GM23338 (cell line): ENCODE measurements at regions not wholly inside any gene's neighbourhood (a gene's known extent, or its start where the extent isn't known, plus 50 kb on each side); places are given as distances from the start of the nearest gene placed in this dataset.

ENCODE experiments used
- ATAC-seq: fragments of 200-7000 bp; cut with Tn5 transposase; 3 replicates; pipeline ENCODE4 v1.9.1; 2020
- DNase-seq: peaks from one replicate; pipeline ENCODE4 v3.0.0-alpha.2; 2015; ENCODE audit warnings: low spot score
- H2AFZ ChIP-seq: fragments of 200-600 bp; sonication (generic); 2 replicates; pipeline ENCODE4 v1.8.0; 2016; ENCODE audit warnings: antibody characterized with exemption, mild to moderate bottlenecking, moderate library complexity
- H3F3A ChIP-seq: fragments of 200-600 bp; sonication (generic); replicated peaks from 2 replicates; pipeline ENCODE4 v1.8.0; 2017; ENCODE audit warnings: antibody characterized with exemption, mixed run types, low read depth
- H3K27ac ChIP-seq: fragments of 200-600 bp; sonication (generic); 2 replicates; pipeline ENCODE4 v1.6.1; 2016; ENCODE audit warnings: low read depth
- H3K27me3 ChIP-seq: fragments of 200-600 bp; sonication (generic); 2 replicates; pipeline ENCODE4 v1.8.0; 2016; ENCODE audit warnings: mild to moderate bottlenecking, mixed run types, moderate library complexity; ENCODE audit not compliant: insufficient read depth
- H3K36me3 ChIP-seq: fragments of 200-600 bp; sonication (generic); 2 replicates; pipeline ENCODE4 v1.8.0; 2016; ENCODE audit warnings: mild to moderate bottlenecking; ENCODE audit not compliant: insufficient read depth
- H3K4me1 ChIP-seq: fragments of 200-600 bp; sonication (generic); 2 replicates; pipeline ENCODE4 v1.8.0; 2016; ENCODE audit warnings: mild to moderate bottlenecking, moderate library complexity; ENCODE audit not compliant: insufficient read depth
- H3K4me2 ChIP-seq: fragments of 200-600 bp; sonication (generic); 2 replicates; pipeline ENCODE4 v1.7.1; 2017; ENCODE audit warnings: mixed run types
- H3K4me3 ChIP-seq: fragments of 200-600 bp; sonication (generic); 2 replicates; pipeline ENCODE4 v1.6.1; 2016; ENCODE audit warnings: mixed run types
- H3K79me2 ChIP-seq: fragments of 200-600 bp; sonication (generic); replicated peaks from 2 replicates; pipeline ENCODE4 v1.8.0; 2017; ENCODE audit warnings: mild to moderate bottlenecking; ENCODE audit not compliant: insufficient read depth
- H3K9me2 ChIP-seq: fragments of 200-600 bp; sonication (generic); 2 replicates; pipeline ENCODE4 v1.8.0; 2017; ENCODE audit not compliant: insufficient read depth
- H4K20me1 ChIP-seq: fragments of 200-600 bp; sonication (generic); replicated peaks from 2 replicates; pipeline ENCODE4 v1.8.0; 2017; ENCODE audit warnings: mild to moderate bottlenecking; ENCODE audit not compliant: insufficient read depth
- H3K27ac Mint-ChIP-seq: 2 replicates; pipeline ENCODE4 v1.8.0; 2020; ENCODE audit warnings: inconsistent platforms, mild to moderate bottlenecking, moderate library complexity, mixed read lengths
- H3K27me3 Mint-ChIP-seq: 3 replicates; pipeline ENCODE4 v1.8.0; 2022; ENCODE audit warnings: low read depth, mild to moderate bottlenecking, moderate library complexity, mixed read lengths, inconsistent platforms; ENCODE audit not compliant: insufficient read depth, poor library complexity
- H3K36me3 Mint-ChIP-seq: 3 replicates; pipeline ENCODE4 v1.8.0; 2021; ENCODE audit warnings: low read depth, mild to moderate bottlenecking, inconsistent platforms, moderate library complexity, mixed read lengths
- H3K4me1 Mint-ChIP-seq: 3 replicates; pipeline ENCODE4 v1.8.0; 2020; ENCODE audit warnings: mild to moderate bottlenecking, inconsistent platforms, mixed read lengths
- H3K4me3 Mint-ChIP-seq: 3 replicates; pipeline ENCODE4 v1.8.0; 2021; ENCODE audit warnings: moderate library complexity, mild to moderate bottlenecking, inconsistent platforms, mixed read lengths
- H3K9me3 Mint-ChIP-seq: 3 replicates; pipeline ENCODE4 v1.8.0; 2020; ENCODE audit warnings: moderate library complexity, mild to moderate bottlenecking, inconsistent platforms, mixed read lengths
- CREB1 ChIP-seq: fragments of 250-450 bp; sonication (Bioruptor Pico); IDR thresholded peaks from 2 replicates; pipeline ENCODE4 v1.5.0; 2020; ENCODE audit warnings: low read depth, mild to moderate bottlenecking, moderate library complexity
- CTCF ChIP-seq, 2 experiments: fragments of 200-600 bp in 1 of 2; sonication (generic) in 1 of 2; conservative IDR thresholded peaks; 2 replicates each; pipeline versions ENCODE4 v1.5.1 to v1.6.1; 2016 to 2017; ENCODE audit warnings: antibody characterized with exemption in 2 of 2, low read depth in 2 of 2, mild to moderate bottlenecking in 2 of 2, moderate library complexity in 1 of 2
- ETS1 ChIP-seq: IDR thresholded peaks from 2 replicates; pipeline ENCODE4 v1.6.1; 2016; ENCODE audit warnings: antibody characterized with exemption
- EZH2 ChIP-seq: fragments of 200-600 bp; sonication (generic); IDR thresholded peaks from one replicate; pipeline ENCODE4 v1.8.0; 2017; ENCODE audit warnings: antibody characterized with exemption, mild to moderate bottlenecking, low read depth; ENCODE audit not compliant: unreplicated experiment
- EZH2phosphoT487 ChIP-seq: fragments of 200-600 bp; sonication (generic); IDR thresholded peaks from one replicate; pipeline ENCODE4 v1.8.1; 2018; ENCODE audit warnings: antibody characterized with exemption; ENCODE audit not compliant: unreplicated experiment
- JUNB ChIP-seq: IDR thresholded peaks from one replicate; pipeline ENCODE4 v1.6.1; 2016; ENCODE audit warnings: antibody characterized with exemption; ENCODE audit not compliant: unreplicated experiment
- NANOG ChIP-seq: IDR thresholded peaks from 2 replicates; pipeline ENCODE4 v1.6.1; 2016; ENCODE audit warnings: antibody characterized with exemption, borderline replicate concordance
- POLR2AphosphoS5 ChIP-seq: IDR thresholded peaks from 2 replicates; pipeline ENCODE4 v1.6.1; 2016; ENCODE audit warnings: antibody characterized with exemption, low read depth
- STAT1 ChIP-seq: IDR thresholded peaks from one replicate; pipeline ENCODE4 v1.6.1; 2016; ENCODE audit warnings: antibody characterized with exemption; ENCODE audit not compliant: unreplicated experiment
- ZNF114 ChIP-seq: fragments of 250-450 bp; sonication (Bioruptor Pico); IDR thresholded peaks from 2 replicates; pipeline ENCODE4 v1.5.0; 2020; ENCODE audit warnings: mild to moderate bottlenecking, moderate library complexity
- ZNF331 ChIP-seq: fragments of 250-450 bp; sonication (Bioruptor Pico); IDR thresholded peaks from 2 replicates; pipeline ENCODE4 v1.5.0; 2020; ENCODE audit warnings: low read depth, mild to moderate bottlenecking, moderate library complexity
- ZNF462 ChIP-seq: fragments of 250-450 bp; sonication (Bioruptor Pico); IDR thresholded peaks from 2 replicates; pipeline ENCODE4 v1.5.0; 2020; ENCODE audit warnings: mild to moderate bottlenecking, moderate library complexity
- TF ChIP-seq, protein P1 (sequence below): IDR thresholded peaks from one replicate; pipeline ENCODE4 v1.6.1; 2018; ENCODE audit warnings: antibody characterized with exemption; ENCODE audit not compliant: unreplicated experiment

GRCh38 chr3:83434880-83435587 lies 1523.8 kb upstream of the CADM2 start:
- Histone ChIP-seq H3K4me3 (no peak overlapping the region), H3K9me2 (no peaks in the 10 kb centered on the region; the same call in 1 of the 2 replicates), H3K4me2 (no peak overlapping the region), H3K79me2 (no peaks in the 10 kb centered on the region), H3K4me1 (no peaks in the 10 kb centered on the region; the same call in 1 of the 2 replicates), H3K27ac (no peak overlapping the region), H2AFZ (peak overlapping the region; percentile 70; the same call in 1 of the 2 replicates), H3K36me3 (no peaks in the 10 kb centered on the region), H3F3A (no peaks in the 10 kb centered on the region), H4K20me1 (no peaks in the 10 kb centered on the region), H3K27me3 (no peaks in the 10 kb centered on the region)
- H3K4me3 Mint-ChIP-seq: no peak overlapping the region
- H3K36me3 Mint-ChIP-seq: no peaks in the 10 kb centered on the region
- TF ChIP-seq ZNF462 (CRISPR knock-in tag): no peak
- no peak for TF ChIP-seq POLR2AphosphoS5
- TF ChIP-seq STAT1: no peak
- TF ChIP-seq EZH2phosphoT487: no peak
- TF ChIP-seq EZH2: no peak
- TF ChIP-seq, protein P1, sequence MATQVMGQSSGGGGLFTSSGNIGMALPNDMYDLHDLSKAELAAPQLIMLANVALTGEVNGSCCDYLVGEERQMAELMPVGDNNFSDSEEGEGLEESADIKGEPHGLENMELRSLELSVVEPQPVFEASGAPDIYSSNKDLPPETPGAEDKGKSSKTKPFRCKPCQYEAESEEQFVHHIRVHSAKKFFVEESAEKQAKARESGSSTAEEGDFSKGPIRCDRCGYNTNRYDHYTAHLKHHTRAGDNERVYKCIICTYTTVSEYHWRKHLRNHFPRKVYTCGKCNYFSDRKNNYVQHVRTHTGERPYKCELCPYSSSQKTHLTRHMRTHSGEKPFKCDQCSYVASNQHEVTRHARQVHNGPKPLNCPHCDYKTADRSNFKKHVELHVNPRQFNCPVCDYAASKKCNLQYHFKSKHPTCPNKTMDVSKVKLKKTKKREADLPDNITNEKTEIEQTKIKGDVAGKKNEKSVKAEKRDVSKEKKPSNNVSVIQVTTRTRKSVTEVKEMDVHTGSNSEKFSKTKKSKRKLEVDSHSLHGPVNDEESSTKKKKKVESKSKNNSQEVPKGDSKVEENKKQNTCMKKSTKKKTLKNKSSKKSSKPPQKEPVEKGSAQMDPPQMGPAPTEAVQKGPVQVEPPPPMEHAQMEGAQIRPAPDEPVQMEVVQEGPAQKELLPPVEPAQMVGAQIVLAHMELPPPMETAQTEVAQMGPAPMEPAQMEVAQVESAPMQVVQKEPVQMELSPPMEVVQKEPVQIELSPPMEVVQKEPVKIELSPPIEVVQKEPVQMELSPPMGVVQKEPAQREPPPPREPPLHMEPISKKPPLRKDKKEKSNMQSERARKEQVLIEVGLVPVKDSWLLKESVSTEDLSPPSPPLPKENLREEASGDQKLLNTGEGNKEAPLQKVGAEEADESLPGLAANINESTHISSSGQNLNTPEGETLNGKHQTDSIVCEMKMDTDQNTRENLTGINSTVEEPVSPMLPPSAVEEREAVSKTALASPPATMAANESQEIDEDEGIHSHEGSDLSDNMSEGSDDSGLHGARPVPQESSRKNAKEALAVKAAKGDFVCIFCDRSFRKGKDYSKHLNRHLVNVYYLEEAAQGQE: no peak
- TF ChIP-seq ETS1: no peak
- no peak for TF ChIP-seq ZNF331 (CRISPR knock-in tag)
- no peak for TF ChIP-seq NANOG
- TF ChIP-seq CTCF (conservative IDR thresholded peaks at IDR 0.05; ENCODE audit: low read depth in 2 of 2): no peak
- TF ChIP-seq JUNB: no peak
- no peak for TF ChIP-seq CREB1
- TF ChIP-seq ZNF114 (CRISPR knock-in tag): no peak
- H3K27ac Mint-ChIP-seq: no peak overlapping the region
- DNase-seq: no peak
- peaks cover 4% of the 10 kb centered on the region; the same call in 2 of the 3 replicates for H3K4me1 Mint-ChIP-seq
- H3K9me3 Mint-ChIP-seq: no peaks in the 10 kb centered on the region
- peak; percentile 67 for ATAC-seq
- no peaks in the 10 kb centered on the region for H3K27me3 Mint-ChIP-seq
